HG03280 (cell line): ENCODE measurements at regions not wholly inside any gene's neighbourhood (a gene's known extent, or its start where the extent isn't known, plus 50 kb on each side); places are given as distances from the start of the nearest gene placed in this dataset.

Experiments
- ATAC-seq: cut with Tn5 transposase; IDR thresholded peaks from one replicate; pipeline ENCODE4 v1.9.1; 2021; ENCODE audit warnings: mild to moderate bottlenecking, moderate library complexity; ENCODE audit not compliant: unreplicated experiment

GRCh38 chr9:107872457-107873192 is 383.1 kb upstream of the KLF4 start:
- ATAC-seq = no peak

- no peak for ATAC-seq
These were observed 381.5 kb upstream of the KLF4 start for GRCh38 chr9:107870927-107871680.

GRCh38 chr9:107870221-107870620 is 380.7 kb upstream of the KLF4 start:
- no peak for ATAC-seq

GRCh38 chr9:107869111-107869510 is 379.5 kb upstream of the KLF4 start:
- no peak for ATAC-seq

- no peak for ATAC-seq
These were observed 378.6 kb upstream of the KLF4 start for GRCh38 chr9:107868186-107868585.

GRCh38 chr9:107867738-107868137 is 378.2 kb upstream of the KLF4 start:
- no peak for ATAC-seq

GRCh38 chr9:107866711-107867311 is 377.2 kb upstream of the KLF4 start:
- no peak for ATAC-seq

- no peak for ATAC-seq
These were observed 373.8 kb upstream of the KLF4 start for GRCh38 chr9:107863396-107863795.

GRCh38 chr9:107862881-107863280 is 373.3 kb upstream of the KLF4 start:
- no peak for ATAC-seq

GRCh38 chr9:107862323-107862722 is 372.8 kb upstream of the KLF4 start:
- ATAC-seq = no peak

- ATAC-seq = no peak
These were observed 371.5 kb upstream of the KLF4 start for GRCh38 chr9:107861075-107861474.

GRCh38 chr9:107858260-107858659 is 368.7 kb upstream of the KLF4 start:
- ATAC-seq = no peak

- no peak for ATAC-seq
These were observed 367.1 kb upstream of the KLF4 start for GRCh38 chr9:107856633-107857032.

- no peak for ATAC-seq
These were observed 365.6 kb upstream of the KLF4 start for GRCh38 chr9:107855164-107855563.

GRCh38 chr9:107853461-107853860 is 363.9 kb upstream of the KLF4 start:
- no peak for ATAC-seq

- ATAC-seq = no peak
These were observed 363.3 kb upstream of the KLF4 start for GRCh38 chr9:107852891-107853290.

GRCh38 chr9:107850653-107851052 is 361.1 kb upstream of the KLF4 start:
- no peak for ATAC-seq

GRCh38 chr9:107847978-107848964 is 358.7 kb upstream of the KLF4 start:
- no peak for ATAC-seq

- no peak for ATAC-seq
These were observed 353.0 kb upstream of the KLF4 start for GRCh38 chr9:107842530-107842929.

- ATAC-seq = no peak
These were observed 351.5 kb upstream of the KLF4 start for GRCh38 chr9:107841076-107841475.

GRCh38 chr9:107839371-107839770 is 349.8 kb upstream of the KLF4 start:
- ATAC-seq = no peak
